NCI-H2196 treated with DMSO at 0.1 percent for 48 hours (cell line): ENCODE measurements at regions not wholly inside any gene's neighbourhood (a gene's known extent, or its start where the extent isn't known, plus 50 kb on each side); places are given as distances from the start of the nearest gene placed in this dataset.

Experiments used
- DNase-seq: peaks from one replicate; lab custom pipeline; 2025; ENCODE audit not compliant: unreplicated experiment; lab: John Stamatoyannopoulos, UW

GRCh38 chr9:13990994-13991393 is 322.9 kb downstream of the NFIB start:
- no peak for DNase-seq

- no peak for DNase-seq
Observed at GRCh38 chr9:13990331-13990730, 323.6 kb downstream of the NFIB start.

GRCh38 chr9:13988944-13989343 is 325.0 kb downstream of the NFIB start:
- DNase-seq: no peak

- no peak for DNase-seq
Observed at GRCh38 chr9:13983607-13984006, 330.3 kb downstream of the NFIB start.

- DNase-seq: no peak
Observed at GRCh38 chr9:13979941-13980318, 334.0 kb downstream of the NFIB start.

- no peak for DNase-seq
Observed at GRCh38 chr9:13975611-13976290, 338.2 kb downstream of the NFIB start.

- DNase-seq: no peak
Observed at GRCh38 chr9:13974891-13975290, 339.1 kb downstream of the NFIB start.

GRCh38 chr9:13971966-13972655 is 341.8 kb downstream of the NFIB start:
- no peak for DNase-seq

- DNase-seq: no peak
Observed at GRCh38 chr9:13971415-13971814, 342.5 kb downstream of the NFIB start.

- DNase-seq: no peak
Observed at GRCh38 chr9:13970426-13970825, 343.5 kb downstream of the NFIB start.

- no peak for DNase-seq
Observed at GRCh38 chr9:13970018-13970417, 343.9 kb downstream of the NFIB start.

GRCh38 chr9:13967438-13967837 is 346.5 kb downstream of the NFIB start:
- DNase-seq: no peak

- DNase-seq: no peak
Observed at GRCh38 chr9:13967011-13967410, 346.9 kb downstream of the NFIB start.

- DNase-seq: no peak
Observed at GRCh38 chr9:13963005-13963653, 350.8 kb downstream of the NFIB start.

- no peak for DNase-seq
Observed at GRCh38 chr9:13962006-13962405, 351.9 kb downstream of the NFIB start.

GRCh38 chr9:13960011-13960765 is 353.8 kb downstream of the NFIB start:
- no peak for DNase-seq

- DNase-seq: no peak
Observed at GRCh38 chr9:13958672-13959071, 355.3 kb downstream of the NFIB start.

- DNase-seq: no peak
Observed at GRCh38 chr9:13957089-13957488, 356.9 kb downstream of the NFIB start.

- no peak for DNase-seq
Observed at GRCh38 chr9:13956107-13956506, 357.8 kb downstream of the NFIB start.

- DNase-seq: no peak
Observed at GRCh38 chr9:13952906-13953305, 361.0 kb downstream of the NFIB start.

GRCh38 chr9:13948037-13948436 is 365.9 kb downstream of the NFIB start:
- DNase-seq: no peak

- no peak for DNase-seq
Observed at GRCh38 chr9:13943176-13943575, 370.8 kb downstream of the NFIB start.
